B cell (primary cell): ENCODE measurements at regions not wholly inside any gene's neighbourhood (a gene's known extent, or its start where the extent isn't known, plus 50 kb on each side); places are given as distances from the start of the nearest gene placed in this dataset.

Source experiments
- ATAC-seq: fragments of 200-7000 bp; cut with Tn5 transposase; one replicate; pipeline ENCODE4 v1.10.0; 2021; ENCODE audit warnings: low read depth, mild to moderate bottlenecking, moderate number of reproducible peaks, moderate library complexity
- CTCF ChIA-PET: fragments of 350-600 bp; sonication (Branson Sonifier 250); formaldehyde crosslinking; loops from one replicate; lab custom pipeline; 2021; ENCODE audit warnings: antibody characterized with exemption, inconsistent platforms; lab: Charles Lee
- POLR2A ChIA-PET: fragments of 350-600 bp; sonication (Branson Sonifier 250); formaldehyde crosslinking; loops from one replicate; lab custom pipeline; 2021; ENCODE audit warnings: antibody characterized with exemption; lab: Charles Lee
- DNase-seq: peaks from one replicate; pipeline ENCODE4 v3.0.0; 2013
- H2AFZ ChIP-seq: 2 replicates; pipeline ENCODE4 v1.6.1; 2012; ENCODE audit warnings: mild to moderate bottlenecking, low read depth, low read length; ENCODE audit not compliant: insufficient read depth, poor library complexity, severe bottlenecking
- H3K27ac ChIP-seq, 2 donors: 1 replicate in 1 of 2; 2 replicates in 1 of 2; pipeline ENCODE4 v1.5.1; 2012 to 2013; ENCODE audit warnings: low read length in 2 of 2, mild to moderate bottlenecking in 2 of 2, moderate library complexity in 1 of 2
- H3K27me3 ChIP-seq, 4 experiments: fragments of 200-600 bp in 1 of 4; sonication (generic) in 1 of 4; replicated peaks in 1 of 4; 1 replicate in 2 of 4; 2 replicates in 2 of 4; pipeline versions ENCODE4 v1.6.1 to v1.7.0; 2013 to 2016; ENCODE audit warnings: low read length in 3 of 4, mild to moderate bottlenecking in 2 of 4, mixed read lengths in 1 of 4, moderate library complexity in 1 of 4; ENCODE audit not compliant: insufficient read depth in 4 of 4, control insufficient read depth in 3 of 4; ENCODE audit errors: control extremely low read depth in 1 of 4
- H3K36me3 ChIP-seq, 2 experiments: replicated peaks in 1 of 2; 1 replicate in 1 of 2; 2 replicates in 1 of 2; pipeline versions ENCODE4 v1.6.1 to v1.7.1; 2013; ENCODE audit warnings: low read length in 1 of 2; ENCODE audit not compliant: insufficient read depth in 2 of 2, control insufficient read depth in 1 of 2; ENCODE audit errors: control extremely low read depth in 1 of 2, extremely low read depth in 1 of 2
- H3K4me1 ChIP-seq, 2 donors: fragments of 200-600 bp in 1 of 2; sonication (generic) in 1 of 2; 1 replicate in 1 of 2; 2 replicates in 1 of 2; pipeline versions ENCODE4 v1.5.1 to v1.6.1; 2013 to 2017; ENCODE audit warnings: low read length in 2 of 2; ENCODE audit not compliant: control insufficient read depth in 2 of 2, insufficient read depth in 2 of 2
- H3K4me2 ChIP-seq: replicated peaks from 2 replicates; pipeline ENCODE3; 2012; ENCODE audit warnings: mild to moderate bottlenecking, low read depth, low read length; ENCODE audit not compliant: poor library complexity, severe bottlenecking
- H3K4me3 ChIP-seq, 5 experiments: fragments of 200-600 bp in 1 of 5; sonication (generic) in 1 of 5; 1 replicate in 3 of 5; 2 replicates in 2 of 5; pipeline versions ENCODE4 v1.5.1 to v1.7.0; 2011 to 2016; ENCODE audit warnings: low read length in 4 of 5, mild to moderate bottlenecking in 4 of 5, low read depth in 2 of 5, control low read depth in 1 of 5, moderate library complexity in 1 of 5; ENCODE audit not compliant: insufficient read depth in 1 of 5; ENCODE audit errors: control extremely low read depth in 1 of 5, extremely low read depth in 1 of 5
- H3K79me2 ChIP-seq: fragments of 200-600 bp; sonication (generic); one replicate; pipeline ENCODE4 v1.6.0; 2016; ENCODE audit warnings: low read length; ENCODE audit not compliant: control insufficient read depth, insufficient read depth
- H3K9ac ChIP-seq: fragments of 200-600 bp; sonication (generic); 2 replicates; pipeline ENCODE4 v1.6.1; 2017; ENCODE audit warnings: mild to moderate bottlenecking, low read length, moderate library complexity
- H3K9me3 ChIP-seq, 3 donors: one replicate each; pipeline versions ENCODE4 v1.6.1 to v1.7.1; 2013; ENCODE audit warnings: low read length in 2 of 3; ENCODE audit not compliant: control insufficient read depth in 2 of 3, insufficient read depth in 1 of 3; ENCODE audit errors: control extremely low read depth in 1 of 3
- H4K20me1 ChIP-seq: 2 replicates; pipeline ENCODE4 v1.6.0; 2012; ENCODE audit warnings: mild to moderate bottlenecking, low read length; ENCODE audit not compliant: insufficient read depth, control insufficient read depth, poor library complexity, severe bottlenecking
- H3K27ac Mint-ChIP-seq: one replicate; pipeline ENCODE4 v1.8.0; 2021; ENCODE audit warnings: mixed read lengths
- H3K27me3 Mint-ChIP-seq: one replicate; pipeline ENCODE4 v1.8.0; 2021; ENCODE audit warnings: mixed read lengths
- H3K4me1 Mint-ChIP-seq: one replicate; pipeline ENCODE4 v1.8.0; 2021; ENCODE audit warnings: mixed read lengths
- H3K4me3 Mint-ChIP-seq: one replicate; pipeline ENCODE4 v1.8.0; 2021; ENCODE audit warnings: mixed read lengths
- H3K9me3 Mint-ChIP-seq: one replicate; pipeline ENCODE4 v1.8.0; 2022; ENCODE audit warnings: mixed read lengths; ENCODE audit not compliant: insufficient read depth
- EZH2 ChIP-seq: IDR thresholded peaks from 2 replicates; pipeline ENCODE4 v1.6.1; 2012; ENCODE audit warnings: borderline replicate concordance, low read depth, mild to moderate bottlenecking, moderate library complexity, low read length; ENCODE audit not compliant: insufficient read depth, poor library complexity, severe bottlenecking
- WGBS: methylation state at CpG from one replicate; pipeline ENCODE4 v1.1.5; 2013; ENCODE audit warnings: missing lambda C conversion rate; ENCODE audit not compliant: insufficient coverage; 5-methylcytosine and 5-hydroxymethylcytosine counted together
- intact Hi-C: fragments of 100-400 bp; cut with micrococcal nuclease; formaldehyde crosslinking; loops from one replicate; pipeline ENCODE4 v1.10.0; 2022
- TF ChIP-seq, protein P1 (sequence below): fragments of 200-600 bp; IDR thresholded peaks from one replicate; pipeline ENCODE4 v1.8.0; 2022; ENCODE audit warnings: antibody characterized with exemption, mild to moderate bottlenecking

DNA sequence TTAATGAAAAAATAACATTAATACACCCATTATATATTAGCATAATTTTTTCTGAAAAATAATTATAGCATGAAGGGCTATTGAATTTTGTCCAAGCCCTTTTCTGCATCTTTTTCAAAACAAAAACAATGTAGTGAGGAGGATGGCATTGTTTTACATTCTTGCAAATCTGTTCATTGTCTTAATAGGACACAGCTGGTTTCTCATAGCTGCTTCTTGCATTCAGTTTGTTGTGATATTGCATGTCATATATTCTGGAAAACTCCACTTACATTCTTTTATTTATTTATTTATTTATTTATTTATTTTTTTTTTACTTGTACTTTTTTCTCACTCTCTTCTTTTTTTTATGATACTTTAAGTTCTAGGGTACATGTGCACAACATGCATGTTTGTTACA lies 107.4 kb downstream of the NR1D2 start:
- Histone ChIP-seq H3K27me3 (no peaks in the 10 kb centered on the region), H3K79me2 (no peaks in the 10 kb centered on the region), H3K9ac (no peak overlapping the region), H3K36me3 (no peaks in the 10 kb centered on the region), H3K9me3 (no peaks in the 10 kb centered on the region), H3K4me3 (no peak overlapping the region), H3K27ac (no peak overlapping the region), H4K20me1 (no peaks in the 10 kb centered on the region), H2AFZ (no peak overlapping the region), H3K4me1 (no peaks in the 10 kb centered on the region), H3K4me2 (no peak overlapping the region)
- ChIA-PET POLR2A (no interaction called here), CTCF (no interaction called here)
- H3K4me3 Mint-ChIP-seq: no peak overlapping the region
- H3K9me3 Mint-ChIP-seq: peaks cover 3% of the 10 kb centered on the region
- intact Hi-C loops: no loop called here
- DNase-seq (no peak), ATAC-seq (no peak)
- H3K4me1 Mint-ChIP-seq: peaks cover 2% of the 10 kb centered on the region
- no peak overlapping the region for H3K27ac Mint-ChIP-seq
- TF ChIP-seq EZH2: no peak
- TF ChIP-seq, protein P1, sequence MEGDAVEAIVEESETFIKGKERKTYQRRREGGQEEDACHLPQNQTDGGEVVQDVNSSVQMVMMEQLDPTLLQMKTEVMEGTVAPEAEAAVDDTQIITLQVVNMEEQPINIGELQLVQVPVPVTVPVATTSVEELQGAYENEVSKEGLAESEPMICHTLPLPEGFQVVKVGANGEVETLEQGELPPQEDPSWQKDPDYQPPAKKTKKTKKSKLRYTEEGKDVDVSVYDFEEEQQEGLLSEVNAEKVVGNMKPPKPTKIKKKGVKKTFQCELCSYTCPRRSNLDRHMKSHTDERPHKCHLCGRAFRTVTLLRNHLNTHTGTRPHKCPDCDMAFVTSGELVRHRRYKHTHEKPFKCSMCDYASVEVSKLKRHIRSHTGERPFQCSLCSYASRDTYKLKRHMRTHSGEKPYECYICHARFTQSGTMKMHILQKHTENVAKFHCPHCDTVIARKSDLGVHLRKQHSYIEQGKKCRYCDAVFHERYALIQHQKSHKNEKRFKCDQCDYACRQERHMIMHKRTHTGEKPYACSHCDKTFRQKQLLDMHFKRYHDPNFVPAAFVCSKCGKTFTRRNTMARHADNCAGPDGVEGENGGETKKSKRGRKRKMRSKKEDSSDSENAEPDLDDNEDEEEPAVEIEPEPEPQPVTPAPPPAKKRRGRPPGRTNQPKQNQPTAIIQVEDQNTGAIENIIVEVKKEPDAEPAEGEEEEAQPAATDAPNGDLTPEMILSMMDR: no peak
- peaks cover 8% of the 10 kb centered on the region for H3K27me3 Mint-ChIP-seq

DNA sequence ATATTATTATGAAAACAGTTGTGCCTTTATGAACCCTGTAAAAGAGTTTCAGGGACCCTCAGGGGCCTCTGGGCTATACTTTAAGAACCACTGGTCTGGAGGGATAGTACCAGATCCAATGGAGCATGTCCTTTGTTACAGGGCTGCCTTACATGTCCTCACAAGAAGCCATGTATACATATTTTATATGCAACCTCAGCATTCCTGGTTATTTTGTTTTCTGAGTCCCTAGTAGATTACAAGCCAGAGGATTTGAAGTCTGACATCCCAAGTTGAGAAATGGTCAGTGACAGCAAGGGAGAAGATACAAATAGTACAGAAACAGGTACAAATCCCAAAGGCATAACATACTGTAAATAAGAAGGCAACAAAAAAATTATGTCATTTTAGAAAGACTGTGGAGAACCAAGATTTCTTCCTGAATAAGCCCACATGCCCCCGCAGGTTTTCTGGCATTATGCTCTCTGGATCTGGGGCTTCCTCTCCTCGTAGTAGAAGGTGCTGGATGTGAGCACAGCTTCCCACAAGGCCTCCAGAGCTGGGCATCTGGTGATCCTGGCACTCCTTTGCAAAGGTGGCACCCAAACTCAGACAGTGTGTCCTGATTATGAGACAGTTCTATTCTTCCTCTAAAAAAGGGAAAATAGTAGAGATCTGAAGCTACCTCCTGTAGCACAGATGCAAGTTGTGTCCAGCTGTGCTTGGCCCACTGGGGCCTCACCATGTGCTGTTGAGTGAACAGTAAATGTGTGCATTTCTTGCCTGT lies 114.0 kb downstream of the NR1D2 start:
- no peaks in the 10 kb centered on the region for H3K4me1 ChIP-seq
- Mint-ChIP-seq H3K27me3 (peaks cover 15% of the 10 kb centered on the region), H3K27ac (no peak overlapping the region), H3K9me3 (peaks cover 3% of the 10 kb centered on the region), H3K4me1 (no peaks in the 10 kb centered on the region), H3K4me3 (no peak overlapping the region)
- H3K4me2 ChIP-seq: no peak overlapping the region
- H2AFZ ChIP-seq: no peak overlapping the region
- H3K9me3 ChIP-seq: no peaks in the 10 kb centered on the region
- intact Hi-C loops: no loop called here
- no peak for DNase-seq
- no peaks in the 10 kb centered on the region for H3K79me2 ChIP-seq
- no peak overlapping the region for H3K27ac ChIP-seq
- WGBS: 83% methylated on average over 1 of the region's 2 CpGs
- H3K4me3 ChIP-seq: no peak overlapping the region
- peaks cover 0 to 4% (median 0%) of the 10 kb centered on the region in 4 experiments for H3K27me3 ChIP-seq
- ChIA-PET POLR2A (no interaction called here), CTCF (no interaction called here)
- no peak overlapping the region for H3K9ac ChIP-seq
- ATAC-seq: no peak
- TF ChIP-seq EZH2: no peak
- TF ChIP-seq, protein P1: no peak
- no peaks in the 10 kb centered on the region for H3K36me3 ChIP-seq
- H4K20me1 ChIP-seq: no peaks in the 10 kb centered on the region
